HL-60 (cell line): ENCODE measurements at regions not wholly inside any gene's neighbourhood (a gene's known extent, or its start where the extent isn't known, plus 50 kb on each side); places are given as distances from the start of the nearest gene placed in this dataset.

Experiments used
- POLR2AphosphoS5 ChIP-seq: IDR thresholded peaks from 2 replicates; pipeline ENCODE4 v1.6.1; 2012; ENCODE audit warnings: low read depth
- TF ChIP-seq, protein P1 (sequence below): IDR thresholded peaks from one replicate; pipeline ENCODE4 v1.5.1; 2011; ENCODE audit warnings: low read length, control low read depth, inconsistent platforms; ENCODE audit not compliant: insufficient read depth
- TF ChIP-seq, protein P2 (sequence below): IDR thresholded peaks from 2 replicates; pipeline ENCODE4 v1.6.1; 2012; ENCODE audit warnings: low read depth; ENCODE audit not compliant: insufficient replicate concordance

DNA sequence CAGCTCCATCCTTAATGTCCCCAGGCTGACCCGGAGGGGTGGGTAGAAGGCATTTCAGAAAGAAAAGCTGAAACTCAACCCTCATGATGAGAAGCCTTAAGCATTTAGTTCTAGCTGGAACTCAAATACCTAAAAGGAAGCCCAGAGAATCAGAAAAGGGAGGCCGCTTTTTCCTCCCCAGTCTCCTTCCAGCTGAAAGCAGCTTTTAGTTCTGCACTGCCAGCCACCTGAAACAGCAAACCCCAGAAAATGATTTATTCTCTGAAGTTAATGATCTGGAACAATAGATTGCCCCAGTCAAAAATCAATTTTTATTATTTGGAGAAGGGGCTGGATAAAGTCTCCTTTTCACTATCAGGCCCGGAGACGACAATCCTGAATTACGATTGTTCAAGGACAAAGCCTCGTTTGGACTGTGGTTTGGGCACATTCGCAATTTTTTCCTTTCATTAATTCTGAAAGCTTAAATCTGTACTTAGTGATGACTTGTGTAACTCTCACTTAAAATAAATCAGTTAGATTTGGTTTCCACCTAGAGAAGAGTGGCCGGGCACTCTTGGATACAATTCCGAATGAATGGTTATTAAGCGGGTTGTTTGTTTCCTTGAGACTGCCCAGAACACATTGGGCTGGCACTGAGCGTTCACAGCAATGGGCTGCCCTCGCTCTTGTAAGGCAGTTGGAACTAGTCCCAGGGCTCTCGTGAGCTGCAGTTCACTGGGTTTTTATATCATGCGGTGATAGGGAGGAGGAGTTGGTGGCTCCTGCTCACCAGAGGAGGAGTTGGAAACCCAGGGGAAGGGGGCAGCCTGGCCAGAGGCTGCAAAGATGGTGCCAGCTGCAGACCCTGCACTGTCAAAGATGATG lies 262.2 kb downstream of the CCSER2 start:
- no peak for TF ChIP-seq POLR2AphosphoS5
- TF ChIP-seq, protein P1, sequence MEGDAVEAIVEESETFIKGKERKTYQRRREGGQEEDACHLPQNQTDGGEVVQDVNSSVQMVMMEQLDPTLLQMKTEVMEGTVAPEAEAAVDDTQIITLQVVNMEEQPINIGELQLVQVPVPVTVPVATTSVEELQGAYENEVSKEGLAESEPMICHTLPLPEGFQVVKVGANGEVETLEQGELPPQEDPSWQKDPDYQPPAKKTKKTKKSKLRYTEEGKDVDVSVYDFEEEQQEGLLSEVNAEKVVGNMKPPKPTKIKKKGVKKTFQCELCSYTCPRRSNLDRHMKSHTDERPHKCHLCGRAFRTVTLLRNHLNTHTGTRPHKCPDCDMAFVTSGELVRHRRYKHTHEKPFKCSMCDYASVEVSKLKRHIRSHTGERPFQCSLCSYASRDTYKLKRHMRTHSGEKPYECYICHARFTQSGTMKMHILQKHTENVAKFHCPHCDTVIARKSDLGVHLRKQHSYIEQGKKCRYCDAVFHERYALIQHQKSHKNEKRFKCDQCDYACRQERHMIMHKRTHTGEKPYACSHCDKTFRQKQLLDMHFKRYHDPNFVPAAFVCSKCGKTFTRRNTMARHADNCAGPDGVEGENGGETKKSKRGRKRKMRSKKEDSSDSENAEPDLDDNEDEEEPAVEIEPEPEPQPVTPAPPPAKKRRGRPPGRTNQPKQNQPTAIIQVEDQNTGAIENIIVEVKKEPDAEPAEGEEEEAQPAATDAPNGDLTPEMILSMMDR, result no peak
- TF ChIP-seq, protein P2, sequence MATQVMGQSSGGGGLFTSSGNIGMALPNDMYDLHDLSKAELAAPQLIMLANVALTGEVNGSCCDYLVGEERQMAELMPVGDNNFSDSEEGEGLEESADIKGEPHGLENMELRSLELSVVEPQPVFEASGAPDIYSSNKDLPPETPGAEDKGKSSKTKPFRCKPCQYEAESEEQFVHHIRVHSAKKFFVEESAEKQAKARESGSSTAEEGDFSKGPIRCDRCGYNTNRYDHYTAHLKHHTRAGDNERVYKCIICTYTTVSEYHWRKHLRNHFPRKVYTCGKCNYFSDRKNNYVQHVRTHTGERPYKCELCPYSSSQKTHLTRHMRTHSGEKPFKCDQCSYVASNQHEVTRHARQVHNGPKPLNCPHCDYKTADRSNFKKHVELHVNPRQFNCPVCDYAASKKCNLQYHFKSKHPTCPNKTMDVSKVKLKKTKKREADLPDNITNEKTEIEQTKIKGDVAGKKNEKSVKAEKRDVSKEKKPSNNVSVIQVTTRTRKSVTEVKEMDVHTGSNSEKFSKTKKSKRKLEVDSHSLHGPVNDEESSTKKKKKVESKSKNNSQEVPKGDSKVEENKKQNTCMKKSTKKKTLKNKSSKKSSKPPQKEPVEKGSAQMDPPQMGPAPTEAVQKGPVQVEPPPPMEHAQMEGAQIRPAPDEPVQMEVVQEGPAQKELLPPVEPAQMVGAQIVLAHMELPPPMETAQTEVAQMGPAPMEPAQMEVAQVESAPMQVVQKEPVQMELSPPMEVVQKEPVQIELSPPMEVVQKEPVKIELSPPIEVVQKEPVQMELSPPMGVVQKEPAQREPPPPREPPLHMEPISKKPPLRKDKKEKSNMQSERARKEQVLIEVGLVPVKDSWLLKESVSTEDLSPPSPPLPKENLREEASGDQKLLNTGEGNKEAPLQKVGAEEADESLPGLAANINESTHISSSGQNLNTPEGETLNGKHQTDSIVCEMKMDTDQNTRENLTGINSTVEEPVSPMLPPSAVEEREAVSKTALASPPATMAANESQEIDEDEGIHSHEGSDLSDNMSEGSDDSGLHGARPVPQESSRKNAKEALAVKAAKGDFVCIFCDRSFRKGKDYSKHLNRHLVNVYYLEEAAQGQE, result no peak
